ENCODE measurements at regions not wholly inside any gene's neighbourhood (a gene's known extent, or its start where the extent isn't known, plus 50 kb on each side); places are given as distances from the start of the nearest gene placed in this dataset.
"Not testable (repeated sequence)": the region's sequence is repeated elsewhere in the genome, so short reads cannot be mapped to it uniquely, and the experiment has no call there.

DNA sequence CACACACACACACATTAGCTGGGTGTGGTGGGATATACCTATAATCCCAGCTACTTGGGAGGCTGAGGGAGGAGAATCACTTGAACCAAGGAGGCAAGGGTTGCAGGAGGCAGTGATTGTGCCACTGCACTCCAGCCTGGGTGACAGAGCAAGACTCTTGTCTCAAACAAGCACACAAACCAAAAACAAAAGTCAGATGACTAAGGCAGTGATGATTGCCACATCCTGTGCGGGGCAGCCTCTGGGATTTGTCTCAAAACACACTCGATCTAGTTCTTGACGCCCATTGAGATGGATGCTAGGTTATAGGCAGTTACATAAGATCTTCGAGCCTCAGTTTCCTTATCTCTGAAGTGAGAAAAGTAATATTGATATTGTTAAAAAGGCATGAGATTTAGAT lies 57.8 kb upstream of the NBPF8 start:
- DNase-seq (ENCODE audit: low read depth, low spot score), result peak; percentile 25

DNA sequence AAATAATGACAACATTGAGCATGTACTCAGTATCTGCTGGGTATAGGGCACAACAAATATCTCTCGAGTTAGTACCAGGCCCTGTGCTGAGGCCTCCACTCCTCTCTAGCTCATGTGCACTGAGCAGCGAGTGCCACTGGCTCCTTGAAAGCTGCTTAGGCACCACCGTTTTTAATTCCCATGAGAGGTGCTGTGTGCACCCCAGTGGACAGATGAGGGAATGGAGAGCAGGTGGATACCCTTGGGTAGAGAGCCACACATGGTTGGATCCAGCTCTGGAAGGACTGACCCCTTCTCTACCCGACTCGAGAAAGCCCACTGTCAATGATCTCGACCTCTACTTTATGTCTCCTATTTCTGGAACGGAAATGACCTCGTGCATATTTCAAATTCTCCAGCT lies 58.7 kb upstream of the NBPF8 start:
- DNase-seq (ENCODE audit: low read depth, low spot score), result not testable (repeated sequence)

DNA sequence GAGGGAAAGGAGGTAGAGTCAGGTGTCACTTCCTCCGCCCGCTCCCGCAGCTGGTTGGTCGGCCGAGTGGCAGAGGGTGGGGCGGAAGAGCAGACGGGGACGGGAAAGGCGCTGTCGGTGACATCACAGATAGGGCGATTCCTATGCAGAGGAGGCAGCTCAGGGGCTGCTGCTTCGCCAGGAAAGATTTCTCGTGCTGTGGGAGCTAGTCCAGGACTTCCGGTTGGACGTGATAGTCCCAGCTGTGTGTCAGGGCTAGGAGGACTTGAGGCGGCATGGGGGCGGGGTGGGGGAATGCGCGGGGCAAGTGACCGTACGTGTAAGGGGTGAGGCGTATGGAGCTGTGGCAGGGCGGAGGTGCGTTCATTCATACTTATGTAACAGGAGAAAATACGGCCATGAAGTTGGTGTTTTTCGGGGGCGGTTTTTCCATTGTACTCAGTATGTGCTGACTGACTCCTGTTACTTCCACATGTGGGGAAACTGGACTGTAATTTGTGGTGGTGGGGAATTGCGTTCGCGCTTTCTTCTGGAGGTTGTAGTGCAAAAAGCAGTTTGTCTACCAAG lies 60.1 kb upstream of the NBPF8 start:
- peak; percentile 13 for DNase-seq (ENCODE audit: low read depth, low spot score)

DNA sequence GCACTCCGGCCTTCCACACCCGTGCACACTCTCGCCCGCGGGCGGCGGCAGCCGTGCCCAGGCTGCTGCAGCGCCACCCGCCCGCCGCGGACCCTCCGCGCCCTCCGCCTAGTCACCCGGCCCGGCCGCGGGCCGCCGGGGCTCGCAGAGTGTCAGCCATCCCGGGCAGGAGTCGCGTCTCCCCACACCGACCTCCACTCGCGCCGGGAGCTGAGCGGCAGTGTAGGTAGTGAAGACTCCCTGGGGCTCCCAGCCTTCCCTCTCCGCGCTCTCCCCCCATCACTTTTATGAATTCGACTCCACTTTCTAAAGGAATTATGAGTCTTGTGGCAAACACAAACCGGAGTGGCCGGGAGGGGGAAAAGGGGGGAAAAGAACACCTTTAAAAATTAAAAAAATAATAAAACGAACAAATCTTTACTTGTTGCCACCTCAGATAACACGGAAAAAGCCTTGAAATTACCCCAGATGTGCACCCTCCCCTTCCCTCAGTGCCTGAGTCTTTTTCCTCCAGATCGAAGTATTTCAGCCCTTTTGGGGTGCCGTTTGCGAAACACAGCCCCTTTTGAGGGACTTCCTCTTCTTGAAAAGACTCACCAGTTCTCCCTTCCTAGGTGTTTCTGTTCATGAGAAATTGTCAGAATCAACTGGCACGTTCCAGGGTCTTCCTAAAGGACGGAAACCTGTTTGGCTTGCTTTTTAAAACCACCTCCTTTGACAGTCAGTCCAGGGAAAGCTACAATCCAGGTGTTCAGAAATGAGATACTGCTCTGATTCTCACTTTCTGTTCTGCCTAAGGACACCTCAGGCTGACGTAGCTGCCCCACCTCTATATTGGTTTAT lies 72.4 kb upstream of the NBPF8 start:
- DNase-seq (ENCODE audit: low read depth, low spot score), result not testable (repeated sequence)

DNA sequence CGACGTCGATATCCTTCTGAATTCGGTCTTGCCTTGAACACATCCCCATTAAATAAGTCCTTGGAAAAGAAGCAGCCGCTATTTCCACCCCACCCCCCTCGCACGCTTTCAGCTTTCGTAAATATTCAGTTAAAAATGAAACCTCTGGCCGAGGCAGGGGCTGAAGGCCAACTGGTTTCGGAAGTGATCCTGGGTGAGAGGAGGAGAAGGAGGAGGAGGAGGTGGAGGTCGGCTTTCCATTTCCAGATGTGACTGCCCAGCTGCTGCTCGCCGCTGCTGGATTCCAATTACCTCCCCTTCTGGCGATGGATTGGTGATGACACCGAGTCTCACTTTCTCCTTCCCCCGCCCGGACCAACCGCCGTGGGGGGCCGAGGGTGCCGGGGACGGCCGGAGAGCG lies 73.1 kb upstream of the NBPF8 start:
- DNase-seq (ENCODE audit: low read depth, low spot score), result not testable (repeated sequence)

DNA sequence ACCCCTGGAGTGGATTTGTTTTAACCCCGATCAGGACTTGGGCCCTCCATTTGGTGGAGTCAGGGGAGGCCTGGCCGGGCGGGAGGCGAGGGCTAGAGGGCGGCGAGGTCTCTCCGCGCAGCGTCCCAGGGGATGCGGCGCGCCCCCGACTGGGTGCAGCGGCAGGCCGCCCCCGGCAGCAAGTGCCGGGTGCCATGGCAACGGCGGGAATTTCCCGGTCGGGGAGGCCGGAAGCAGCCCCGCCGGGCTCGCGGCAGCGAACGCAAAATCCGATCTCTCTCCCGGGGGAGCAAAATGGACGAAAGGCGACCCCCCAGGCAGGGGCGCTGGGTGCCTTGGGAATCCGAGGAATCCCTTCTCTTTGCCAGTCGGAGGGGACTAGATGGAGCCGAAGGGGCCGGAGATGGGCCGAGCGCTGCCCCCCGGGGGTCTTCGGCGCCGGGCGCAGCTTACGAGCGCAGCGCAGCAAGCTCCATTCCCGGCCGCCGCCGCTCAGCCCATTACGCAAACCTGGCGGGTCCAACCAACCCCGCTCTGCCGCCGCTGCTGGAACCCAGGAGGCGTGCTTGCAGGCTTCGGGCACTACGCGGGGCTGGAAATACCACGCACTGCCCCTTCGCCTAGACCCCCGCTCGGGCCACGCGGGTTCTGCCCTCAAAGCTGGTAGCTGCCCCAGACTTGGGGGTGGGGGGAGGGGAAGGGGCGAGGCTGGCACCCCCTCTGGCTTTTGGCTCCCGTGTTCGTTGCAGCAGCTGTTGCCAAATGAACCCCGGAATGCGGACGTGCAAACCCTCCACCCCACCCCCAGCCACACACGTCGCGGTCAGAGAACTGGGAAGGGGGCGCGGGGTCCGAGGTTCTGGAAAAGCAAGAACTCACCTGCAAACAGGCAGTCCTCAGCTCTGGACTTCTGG lies 73.7 kb upstream of the NBPF8 start:
- DNase-seq (ENCODE audit: low read depth, low spot score), result not testable (repeated sequence)

DNA sequence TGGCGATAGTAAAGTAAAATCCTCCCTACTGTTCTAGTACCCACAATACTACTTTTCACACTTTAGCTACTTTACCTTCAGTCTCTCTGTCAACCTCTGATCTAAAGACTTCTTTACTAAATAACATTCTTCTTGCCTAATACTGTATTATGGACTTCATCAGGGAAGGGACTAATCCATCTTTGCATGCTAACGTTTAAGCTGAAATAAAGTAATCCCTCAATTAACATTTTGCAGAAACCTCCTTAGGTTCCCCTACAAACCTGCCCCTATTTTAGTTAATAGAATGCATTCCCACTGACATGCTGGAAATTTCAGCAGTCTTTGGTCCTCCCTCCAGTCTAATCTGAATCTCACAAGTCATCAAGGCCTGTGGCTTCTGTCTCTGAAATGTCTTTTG lies 99.1 kb upstream of the NBPF8 start:
- DNase-seq (ENCODE audit: low read depth, low spot score), result not testable (repeated sequence)

DNA sequence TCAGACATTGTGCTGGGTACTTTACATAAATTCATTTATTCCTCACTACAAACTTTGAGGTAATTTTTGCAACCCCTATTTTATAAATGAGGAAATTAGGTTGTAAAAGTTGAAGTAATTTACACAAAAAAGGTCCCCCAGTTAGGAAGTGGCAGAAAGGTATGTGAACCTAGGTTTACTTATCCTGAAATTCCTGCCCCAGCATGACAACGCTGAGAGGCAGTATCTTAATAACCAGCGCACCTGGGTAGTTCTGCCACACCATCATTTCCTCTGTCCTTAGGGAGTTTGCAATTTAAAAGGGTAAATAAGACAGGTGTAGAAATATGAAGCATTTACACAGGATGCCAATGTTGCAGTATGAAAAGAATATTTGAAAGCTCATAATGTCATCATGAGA lies 102.9 kb upstream of the NBPF8 start:
- DNase-seq (ENCODE audit: low read depth, low spot score), result not testable (repeated sequence)

DNA sequence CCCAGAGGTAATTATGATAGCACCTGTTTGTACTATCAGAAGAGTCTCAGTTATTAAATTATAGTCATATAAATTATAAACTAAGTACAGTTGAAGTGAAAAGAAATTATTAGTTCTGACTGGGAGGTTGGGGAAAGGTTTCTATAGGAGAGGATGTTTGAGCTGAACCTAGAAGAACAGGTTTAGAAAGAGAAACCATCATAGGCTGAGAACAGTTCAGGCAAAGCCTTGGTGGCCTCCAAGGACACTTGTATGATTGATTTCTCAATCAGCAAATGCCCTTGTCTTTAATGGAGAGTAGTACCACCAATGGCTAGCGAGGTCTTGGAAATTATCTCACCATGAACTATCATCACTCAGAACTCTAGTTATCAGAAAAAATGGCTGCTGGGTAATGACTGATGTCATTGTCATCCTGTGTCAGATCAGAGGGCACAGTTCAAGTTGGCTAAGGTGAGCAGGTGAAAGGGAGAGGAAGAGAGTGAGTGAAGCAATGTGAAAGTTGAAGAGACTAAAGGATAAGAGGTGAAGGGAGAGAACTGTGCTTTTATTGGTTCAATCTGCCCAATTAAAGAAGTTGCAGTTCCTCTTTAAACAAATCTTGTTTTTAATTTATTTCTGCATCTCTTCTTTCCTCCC lies 105.8 kb upstream of the NBPF8 start:
- DNase-seq (ENCODE audit: low read depth, low spot score), result not testable (repeated sequence)

DNA sequence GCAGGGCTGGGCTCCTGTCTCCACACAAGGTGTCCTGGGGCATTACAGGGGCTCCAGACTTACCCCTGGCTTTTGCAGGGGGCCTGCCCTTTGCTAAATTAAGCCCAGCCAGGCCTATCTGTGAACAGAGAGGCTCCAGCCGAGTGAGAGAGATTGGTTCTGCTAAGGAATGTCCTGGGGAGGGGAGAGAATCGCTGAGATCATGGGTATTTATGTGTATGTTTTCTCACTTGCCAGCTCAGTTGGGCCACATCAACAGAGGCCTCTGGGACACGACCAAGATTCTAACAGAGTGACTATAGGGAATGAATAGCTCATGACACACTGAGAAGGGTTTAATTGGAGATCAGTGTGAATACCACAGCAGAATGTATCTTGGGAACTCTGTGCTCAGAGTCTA lies 109.8 kb upstream of the NBPF8 start:
- DNase-seq (ENCODE audit: low read depth, low spot score), result not testable (repeated sequence)

DNA sequence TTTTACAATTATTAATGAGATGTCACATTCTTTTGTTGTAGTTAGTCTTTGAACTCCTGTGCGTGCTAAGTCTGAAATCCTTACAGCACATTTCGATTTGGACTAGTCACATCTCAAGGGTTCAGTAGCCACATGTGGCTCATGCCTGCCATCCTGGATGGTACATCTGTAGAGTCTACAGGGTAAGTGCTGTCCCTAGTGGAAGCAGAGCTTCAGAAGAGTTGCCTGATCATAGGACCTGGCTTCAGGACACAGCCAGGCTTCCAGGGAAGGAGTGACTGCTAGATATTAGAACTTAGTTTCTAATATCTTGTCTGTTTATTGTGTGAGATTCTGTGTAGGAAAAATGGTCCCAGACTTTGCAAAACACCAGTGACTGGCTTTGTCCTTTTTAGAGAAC lies 110.5 kb upstream of the NBPF8 start:
- DNase-seq (ENCODE audit: low read depth, low spot score), result not testable (repeated sequence)

DNA sequence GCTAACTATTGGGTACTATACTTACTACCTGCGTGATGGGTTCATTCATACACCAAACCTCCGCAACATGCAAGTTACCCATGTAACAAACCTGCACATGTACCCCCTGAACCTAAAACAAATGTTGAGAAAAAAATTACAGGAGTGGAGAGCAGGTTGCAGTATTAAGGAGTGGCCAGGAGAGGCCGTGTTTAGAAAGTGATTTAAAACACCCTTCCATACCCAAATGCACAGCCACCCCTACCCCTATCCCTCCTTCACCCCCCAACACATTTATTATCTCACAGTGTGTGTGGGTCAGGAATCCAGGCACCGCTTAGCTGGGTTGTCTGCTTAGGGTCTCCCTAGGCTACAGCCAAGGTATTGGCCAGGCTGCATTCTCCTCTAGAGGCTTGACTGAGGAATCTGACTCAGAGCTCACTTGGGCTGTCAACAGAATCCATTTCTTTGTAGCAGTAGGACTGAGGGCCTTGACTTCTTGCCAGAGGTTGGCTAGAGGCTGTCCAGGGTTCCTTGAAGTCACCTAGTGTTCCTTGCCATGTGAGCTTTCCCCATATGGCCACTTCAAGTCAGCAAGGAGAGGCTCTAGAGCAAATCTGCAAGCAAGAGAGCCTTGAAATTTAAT lies 115.3 kb upstream of the NBPF8 start:
- DNase-seq (ENCODE audit: low read depth, low spot score), result not testable (repeated sequence)

DNA sequence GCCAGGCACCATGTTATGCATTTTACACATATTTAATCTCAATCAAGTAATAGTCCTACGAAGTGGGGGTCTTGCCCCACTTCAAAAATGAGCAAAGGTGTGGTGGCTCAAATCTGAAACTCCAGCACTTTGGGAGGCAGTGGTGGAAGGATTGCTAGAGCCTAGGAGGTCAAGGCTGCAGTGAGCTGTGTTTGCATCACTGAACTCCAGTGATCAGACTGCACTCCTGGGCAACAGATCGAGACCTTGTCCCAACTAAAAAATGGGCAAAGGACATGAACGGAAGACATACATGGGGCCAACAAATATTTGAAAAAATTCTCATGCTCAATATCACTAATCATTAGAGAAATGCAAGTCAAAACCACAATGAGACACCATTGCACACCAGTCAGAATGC lies 116.3 kb upstream of the NBPF8 start:
- not testable (repeated sequence) for DNase-seq (ENCODE audit: low read depth, low spot score)

DNA sequence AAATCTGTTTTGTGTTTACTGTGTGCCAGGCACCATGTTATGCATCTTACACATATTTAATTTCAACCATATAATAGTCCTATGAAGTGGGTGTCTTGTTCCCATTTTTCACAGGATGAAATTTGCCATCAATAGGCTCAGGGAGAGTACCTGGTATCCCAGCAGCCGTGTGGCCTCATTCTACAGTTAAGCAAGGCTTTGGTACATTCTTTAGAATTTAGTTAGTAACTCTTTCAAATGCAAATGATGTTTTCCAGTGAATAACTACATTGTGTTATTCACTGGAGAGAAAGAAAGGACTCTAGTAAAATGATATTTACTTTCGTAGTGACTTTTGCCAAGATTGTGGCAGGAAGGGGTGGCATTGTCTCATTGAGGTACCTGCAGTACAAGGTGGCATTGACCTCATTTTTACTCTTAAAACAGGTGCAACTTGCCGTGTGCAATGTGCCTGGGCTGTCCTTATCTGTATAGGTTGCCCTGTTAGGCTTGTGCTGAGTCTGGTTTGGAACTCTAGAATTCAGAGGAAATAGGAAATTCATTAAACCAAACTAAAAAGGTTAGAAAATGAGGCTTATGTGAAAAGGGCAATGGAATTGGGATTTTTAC lies 117.4 kb upstream of the NBPF8 start:
- not testable (repeated sequence) for DNase-seq (ENCODE audit: low read depth, low spot score)

DNA sequence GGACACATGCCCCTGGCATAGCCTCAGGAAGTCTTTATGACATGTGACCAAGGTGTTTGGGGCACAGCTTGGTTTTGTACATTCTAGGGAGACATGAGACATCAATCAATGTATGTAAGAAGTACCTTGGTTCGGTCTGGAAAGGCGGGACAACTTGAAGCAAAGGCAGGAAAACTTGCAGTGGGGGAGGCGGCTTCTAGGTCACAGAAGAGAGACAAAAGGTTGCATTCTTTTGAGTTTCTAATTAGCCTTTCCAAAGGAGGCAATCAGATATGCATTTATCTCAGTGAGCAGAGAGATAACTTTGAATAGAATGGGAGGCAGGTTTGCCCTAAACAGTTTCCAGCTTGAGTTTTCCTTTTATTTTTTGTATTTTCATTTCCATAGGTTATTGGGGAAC lies 113.8 kb upstream of the SEC22B start:
- DNase-seq (ENCODE audit: low read depth, low spot score), result not testable (repeated sequence)

DNA sequence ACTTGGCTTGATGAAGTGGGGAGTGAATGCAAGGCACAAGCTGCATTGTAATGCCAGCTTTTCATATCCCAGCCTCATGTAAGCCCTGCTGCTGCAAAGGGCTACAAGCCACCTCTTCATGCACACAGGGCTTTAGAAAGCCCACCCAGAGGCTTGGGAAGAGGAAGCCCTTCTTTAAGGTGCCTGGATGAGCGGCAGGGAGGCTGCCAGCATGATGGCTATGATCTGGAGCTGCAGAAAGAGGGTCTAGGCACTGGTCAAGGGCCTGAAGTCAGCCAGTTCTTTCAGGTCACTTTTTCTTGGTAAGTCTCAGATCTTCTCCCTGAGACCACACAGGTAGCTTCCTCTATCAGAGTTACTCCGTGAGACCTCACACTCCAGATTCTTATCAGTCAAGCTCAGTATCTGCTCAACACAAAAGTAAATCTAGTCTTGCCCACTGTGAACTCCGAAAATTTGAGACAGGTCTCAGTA lies 113.3 kb upstream of the SEC22B start:
- not testable (repeated sequence) for DNase-seq (ENCODE audit: low read depth, low spot score)

DNA sequence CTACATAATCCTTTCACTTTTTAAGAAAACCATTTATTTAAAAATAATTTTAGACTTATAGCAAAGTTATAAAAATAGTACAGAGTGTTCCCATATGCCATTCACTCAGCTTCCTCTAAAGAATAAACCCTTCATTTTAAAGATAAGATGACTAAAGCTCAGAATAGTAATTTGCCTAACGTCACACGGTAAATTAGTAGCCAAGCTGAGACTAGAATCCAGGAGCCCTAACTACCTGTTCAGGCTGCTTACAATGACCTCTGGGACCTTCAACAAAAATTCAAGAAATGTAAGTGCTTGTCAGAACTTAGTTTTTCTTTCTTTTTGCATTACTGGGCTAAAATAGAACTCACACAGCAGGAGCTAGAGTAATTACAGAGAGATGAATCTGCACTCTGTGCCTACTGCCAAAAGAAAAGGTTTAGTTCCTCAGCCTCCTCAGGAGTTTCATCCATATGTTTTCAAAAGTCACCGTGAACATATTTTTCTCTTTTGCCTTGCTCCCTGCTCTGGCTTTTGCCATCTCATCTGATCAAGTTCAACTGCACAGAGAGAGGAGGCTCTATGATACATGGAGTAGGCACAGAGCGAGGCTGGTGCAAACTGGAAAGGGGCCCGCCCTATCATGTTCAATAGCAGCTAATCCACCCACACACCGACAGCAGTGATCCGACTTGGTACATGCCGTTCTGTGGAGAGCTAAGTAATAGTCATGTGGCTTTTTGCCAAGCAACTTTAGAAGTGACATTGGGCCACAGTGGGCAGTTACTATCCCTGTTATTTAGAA lies 112.7 kb upstream of the SEC22B start:
- DNase-seq (ENCODE audit: low read depth, low spot score), result not testable (repeated sequence)

DNA sequence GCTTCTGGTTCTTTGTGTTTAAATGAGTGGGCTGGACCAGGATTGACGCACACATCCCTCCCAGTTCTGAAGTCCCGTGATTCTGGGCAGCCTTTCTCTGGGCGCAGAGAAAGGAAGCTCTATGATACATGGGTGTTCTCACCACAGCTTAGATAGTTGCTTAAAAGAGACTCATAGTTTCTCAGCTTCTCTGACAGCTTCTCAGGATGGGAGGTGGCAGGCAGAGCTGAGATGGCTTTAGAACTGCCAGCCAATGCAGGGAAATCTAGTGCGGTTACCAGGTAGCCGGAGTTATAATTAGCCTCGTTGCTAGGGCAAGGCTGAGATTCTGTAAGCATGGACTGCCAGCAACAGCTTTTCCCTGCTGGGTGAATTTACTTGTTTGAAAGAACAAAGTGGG lies 111.8 kb upstream of the SEC22B start:
- not testable (repeated sequence) for DNase-seq (ENCODE audit: low read depth, low spot score)

DNA sequence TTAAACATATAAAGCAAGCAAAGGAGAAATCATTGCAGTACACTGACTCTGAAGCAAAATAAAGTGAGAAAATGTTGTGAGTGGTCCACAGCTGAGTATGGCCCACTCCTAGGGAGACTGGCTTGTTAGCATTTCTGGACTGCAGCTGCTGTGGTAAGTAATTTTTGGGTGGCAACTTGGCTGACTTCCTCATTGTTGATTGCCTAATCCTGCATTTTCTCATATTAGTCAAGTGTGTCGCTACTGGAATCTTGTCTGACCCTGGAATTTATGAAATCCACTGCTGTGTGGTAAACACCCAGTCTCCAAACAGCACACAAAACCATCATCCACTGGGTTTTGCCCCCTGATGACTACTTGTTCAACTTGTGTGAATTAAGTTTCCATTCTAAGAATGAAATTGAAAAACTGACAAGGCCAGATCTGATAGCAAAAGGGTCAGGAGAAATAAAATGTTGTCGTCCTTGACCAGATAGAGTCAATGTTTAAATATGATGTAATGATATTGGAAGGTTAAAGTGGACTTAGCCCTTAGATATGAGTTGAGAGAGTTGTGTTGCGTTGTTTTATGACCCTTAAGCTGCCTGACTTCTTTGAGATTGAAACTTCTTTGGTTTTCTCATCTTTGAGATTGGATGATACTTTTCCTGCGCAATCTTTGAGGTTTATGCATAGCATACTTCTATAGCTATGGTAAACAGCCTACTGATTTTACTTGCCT lies 106.6 kb upstream of the SEC22B start:
- not testable (repeated sequence) for DNase-seq (ENCODE audit: low read depth, low spot score)
